Neural cell (in vitro differentiated cells): ENCODE measurements at regions not wholly inside any gene's neighbourhood (a gene's known extent, or its start where the extent isn't known, plus 50 kb on each side); places are given as distances from the start of the nearest gene placed in this dataset.

Experiments used
- H2AFZ ChIP-seq: fragments of 200-600, 300-800 bp; sonication (generic), shearing (Covaris generic); 2 replicates; pipeline ENCODE4 v1.6.0; 2014; ENCODE audit warnings: low read depth, mild to moderate bottlenecking, antibody characterized with exemption, low read length, moderate library complexity
- H3F3A ChIP-seq: fragments of 200-600 bp; shearing (Covaris generic); 2 replicates; pipeline ENCODE4 v1.6.1; 2016; ENCODE audit warnings: mild to moderate bottlenecking, moderate library complexity, mixed read lengths, antibody characterized with exemption, low read length; ENCODE audit not compliant: insufficient read depth, poor library complexity, severe bottlenecking
- H3K27ac ChIP-seq: fragments of 200-600, 300-800 bp; sonication (generic), shearing (Covaris generic); 2 replicates; pipeline ENCODE4 v1.5.1; 2014; ENCODE audit warnings: mild to moderate bottlenecking, low read length, moderate library complexity
- H3K27me3 ChIP-seq: fragments of 300-800, 200-600 bp; sonication (generic), shearing (Covaris generic); 2 replicates; pipeline ENCODE4 v1.6.0; 2014; ENCODE audit warnings: mild to moderate bottlenecking, low read depth, low read length, moderate library complexity; ENCODE audit not compliant: insufficient read depth
- H3K36me3 ChIP-seq: fragments of 300-800, 200-600 bp; sonication (generic), shearing (Covaris generic); 2 replicates; pipeline ENCODE4 v1.5.1; 2014; ENCODE audit warnings: mild to moderate bottlenecking, antibody characterized with exemption, low read length, moderate library complexity; ENCODE audit not compliant: insufficient read depth
- H3K4me2 ChIP-seq: fragments of 300-800, 200-600 bp; sonication (generic), shearing (Covaris generic); 2 replicates; pipeline ENCODE4 v1.6.0; 2014; ENCODE audit warnings: mild to moderate bottlenecking, low read length
- H3K4me3 ChIP-seq: fragments of 300-800, 200-600 bp; sonication (generic), shearing (Covaris generic); 2 replicates; pipeline ENCODE4 v1.5.1; 2014; ENCODE audit warnings: mild to moderate bottlenecking, low read length, moderate library complexity
- H3K79me2 ChIP-seq: fragments of 200-600 bp; shearing (Covaris generic); replicated peaks from 2 replicates; pipeline ENCODE4 v1.6.0; 2014; ENCODE audit warnings: mild to moderate bottlenecking, low read length, moderate library complexity; ENCODE audit not compliant: insufficient read depth
- H3K9ac ChIP-seq: fragments of 300-800, 200-600 bp; sonication (generic), shearing (Covaris generic); 2 replicates; pipeline ENCODE4 v1.6.1; 2016; ENCODE audit warnings: mild to moderate bottlenecking, low read length, mixed read lengths
- H3K9me2 ChIP-seq: fragments of 200-600 bp; shearing (Covaris generic); 2 replicates; pipeline ENCODE4 v1.6.1; 2016; ENCODE audit warnings: mild to moderate bottlenecking, low read length, mixed read lengths; ENCODE audit not compliant: insufficient read depth
- H3K9me3 ChIP-seq: fragments of 200-600, 300-800 bp; sonication (generic), shearing (Covaris generic); 2 replicates; pipeline ENCODE4 v1.6.1; 2016; ENCODE audit warnings: mild to moderate bottlenecking, mixed run types, low read length, moderate library complexity, mixed read lengths
- H4K20me1 ChIP-seq: fragments of 200-600 bp; shearing (Covaris generic); 2 replicates; pipeline ENCODE4 v1.6.1; 2016; ENCODE audit warnings: mild to moderate bottlenecking, mixed run types; ENCODE audit not compliant: insufficient read depth
- CTCF ChIP-seq: fragments of 450-650 bp; IDR thresholded peaks from 2 replicates; pipeline ENCODE4 v1.5.1; 2014; ENCODE audit warnings: antibody characterized with exemption, mild to moderate bottlenecking, moderate library complexity; ENCODE audit not compliant: poor library complexity, severe bottlenecking
- EP300 ChIP-seq: fragments of 450-650 bp; conservative IDR thresholded peaks from 2 replicates; pipeline ENCODE4 v1.6.1; 2014; ENCODE audit warnings: antibody characterized with exemption, mild to moderate bottlenecking, moderate library complexity; ENCODE audit not compliant: poor library complexity, severe bottlenecking
- EZH2 ChIP-seq: fragments of 200-600, 300-800 bp; shearing (Covaris generic), sonication (generic); IDR thresholded peaks from 2 replicates; pipeline ENCODE4 v1.6.1; 2014; ENCODE audit warnings: antibody characterized with exemption, low read length, borderline replicate concordance, mild to moderate bottlenecking; ENCODE audit not compliant: insufficient read depth, poor library complexity, severe bottlenecking
- MXI1 ChIP-seq: fragments of 450-650 bp; conservative IDR thresholded peaks from 2 replicates; pipeline ENCODE4 v1.6.1; 2014; ENCODE audit warnings: antibody characterized with exemption, mild to moderate bottlenecking; ENCODE audit not compliant: poor library complexity, severe bottlenecking
- POLR2AphosphoS5 ChIP-seq: IDR thresholded peaks from 2 replicates; pipeline ENCODE4 v1.6.1; 2012
- RAD21 ChIP-seq: fragments of 450-650 bp; conservative IDR thresholded peaks from 2 replicates; pipeline ENCODE4 v1.6.1; 2014; ENCODE audit warnings: antibody characterized with exemption, mild to moderate bottlenecking, moderate library complexity
- SMC3 ChIP-seq: fragments of 450-650 bp; conservative IDR thresholded peaks from 2 replicates; pipeline ENCODE4 v1.6.1; 2014; ENCODE audit warnings: antibody characterized with exemption, mild to moderate bottlenecking, moderate library complexity; ENCODE audit not compliant: poor library complexity
- TAF1 ChIP-seq: IDR thresholded peaks from 2 replicates; pipeline ENCODE4 v1.6.1; 2012; ENCODE audit warnings: low read depth
- TF ChIP-seq, protein P1 (sequence below): IDR thresholded peaks from 2 replicates; pipeline ENCODE4 v1.6.1; 2012; ENCODE audit warnings: borderline replicate concordance

GRCh38 chr2:188713961-188714360 is 260.2 kb upstream of the COL3A1 start:
- Histone ChIP-seq H3K36me3 (no peaks in the 10 kb centered on the region), H3F3A (no peaks in the 10 kb centered on the region), H3K9me2 (no peaks in the 10 kb centered on the region), H4K20me1 (no peaks in the 10 kb centered on the region), H3K79me2 (no peaks in the 10 kb centered on the region), H3K27me3 (no peaks in the 10 kb centered on the region), H3K4me3 (no peak overlapping the region), H3K9me3 (no peaks in the 10 kb centered on the region), H3K9ac (no peak overlapping the region), H3K4me2 (no peak overlapping the region), H3K27ac (no peak overlapping the region), H2AFZ (no peak overlapping the region)
- TF ChIP-seq EP300 = no peak
- TF ChIP-seq SMC3 = no peak
- TF ChIP-seq MXI1 = no peak
- no peak for TF ChIP-seq EZH2
- TF ChIP-seq POLR2AphosphoS5 = no peak
- TF ChIP-seq CTCF = no peak
- no peak for TF ChIP-seq TAF1
- TF ChIP-seq RAD21 = no peak
- TF ChIP-seq, protein P1, sequence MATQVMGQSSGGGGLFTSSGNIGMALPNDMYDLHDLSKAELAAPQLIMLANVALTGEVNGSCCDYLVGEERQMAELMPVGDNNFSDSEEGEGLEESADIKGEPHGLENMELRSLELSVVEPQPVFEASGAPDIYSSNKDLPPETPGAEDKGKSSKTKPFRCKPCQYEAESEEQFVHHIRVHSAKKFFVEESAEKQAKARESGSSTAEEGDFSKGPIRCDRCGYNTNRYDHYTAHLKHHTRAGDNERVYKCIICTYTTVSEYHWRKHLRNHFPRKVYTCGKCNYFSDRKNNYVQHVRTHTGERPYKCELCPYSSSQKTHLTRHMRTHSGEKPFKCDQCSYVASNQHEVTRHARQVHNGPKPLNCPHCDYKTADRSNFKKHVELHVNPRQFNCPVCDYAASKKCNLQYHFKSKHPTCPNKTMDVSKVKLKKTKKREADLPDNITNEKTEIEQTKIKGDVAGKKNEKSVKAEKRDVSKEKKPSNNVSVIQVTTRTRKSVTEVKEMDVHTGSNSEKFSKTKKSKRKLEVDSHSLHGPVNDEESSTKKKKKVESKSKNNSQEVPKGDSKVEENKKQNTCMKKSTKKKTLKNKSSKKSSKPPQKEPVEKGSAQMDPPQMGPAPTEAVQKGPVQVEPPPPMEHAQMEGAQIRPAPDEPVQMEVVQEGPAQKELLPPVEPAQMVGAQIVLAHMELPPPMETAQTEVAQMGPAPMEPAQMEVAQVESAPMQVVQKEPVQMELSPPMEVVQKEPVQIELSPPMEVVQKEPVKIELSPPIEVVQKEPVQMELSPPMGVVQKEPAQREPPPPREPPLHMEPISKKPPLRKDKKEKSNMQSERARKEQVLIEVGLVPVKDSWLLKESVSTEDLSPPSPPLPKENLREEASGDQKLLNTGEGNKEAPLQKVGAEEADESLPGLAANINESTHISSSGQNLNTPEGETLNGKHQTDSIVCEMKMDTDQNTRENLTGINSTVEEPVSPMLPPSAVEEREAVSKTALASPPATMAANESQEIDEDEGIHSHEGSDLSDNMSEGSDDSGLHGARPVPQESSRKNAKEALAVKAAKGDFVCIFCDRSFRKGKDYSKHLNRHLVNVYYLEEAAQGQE = no peak

DNA sequence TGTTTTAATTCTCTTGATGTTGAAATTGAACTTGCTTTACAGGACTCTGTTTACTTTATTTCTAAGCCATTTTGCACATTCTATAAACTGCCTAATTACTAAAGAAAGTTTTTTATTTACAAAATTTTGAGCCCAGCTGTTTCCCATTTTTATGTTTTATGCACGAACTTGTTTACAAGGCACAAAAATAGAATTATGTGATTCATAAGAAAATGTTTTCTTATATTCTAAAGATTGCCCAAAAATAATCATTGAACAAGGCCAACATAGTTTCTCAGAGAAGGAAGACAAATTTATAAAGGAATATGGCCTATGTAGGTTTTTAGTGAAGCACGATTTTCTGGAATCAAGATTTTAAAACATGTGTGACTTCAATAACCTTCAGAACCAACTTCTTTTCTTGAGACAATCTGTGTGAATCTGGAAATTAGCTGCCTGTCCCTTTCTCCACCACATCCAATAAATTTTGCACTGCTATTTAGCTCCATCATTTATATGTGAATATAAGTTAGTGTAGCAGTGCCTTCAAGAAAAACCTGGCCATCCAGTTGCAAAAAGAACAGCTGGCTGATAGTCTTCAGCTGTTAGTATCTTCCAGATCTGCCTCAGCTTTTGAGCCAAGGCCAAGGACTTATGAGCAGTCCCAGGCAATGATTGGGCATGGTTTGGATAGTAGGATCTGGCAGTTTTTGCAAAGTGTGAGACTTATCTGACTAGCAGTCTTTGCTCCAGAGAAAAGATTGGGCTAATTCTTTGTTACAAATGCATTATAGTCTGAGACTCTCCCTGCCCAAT is 253.2 kb upstream of the COL3A1 start:
- no peaks in the 10 kb centered on the region for H3F3A ChIP-seq
- no peak overlapping the region for H3K4me3 ChIP-seq
- no peaks in the 10 kb centered on the region for H4K20me1 ChIP-seq
- H3K27me3 ChIP-seq = no peaks in the 10 kb centered on the region
- no peaks in the 10 kb centered on the region for H3K9me3 ChIP-seq
- H3K9me2 ChIP-seq = no peaks in the 10 kb centered on the region
- H3K4me2 ChIP-seq = no peak overlapping the region
- H3K27ac ChIP-seq = no peak overlapping the region
- H2AFZ ChIP-seq = no peak overlapping the region
- TF ChIP-seq EP300 (no peak), EZH2 (no peak), RAD21 (no peak), CTCF (no peak), SMC3 (no peak), MXI1 (no peak), POLR2AphosphoS5 (no peak), TAF1 (no peak)
- TF ChIP-seq, protein P1 = no peak
- no peaks in the 10 kb centered on the region for H3K79me2 ChIP-seq
- H3K36me3 ChIP-seq = no peaks in the 10 kb centered on the region
- H3K9ac ChIP-seq = no peak overlapping the region
